HuH-7 (cell line): ENCODE measurements at regions not wholly inside any gene's neighbourhood (a gene's known extent, or its start where the extent isn't known, plus 50 kb on each side); places are given as distances from the start of the nearest gene placed in this dataset.
A peak's percentile ranks its signal among the peaks of the same experiment; 100 is the strongest.

ENCODE experiments used
- DNase-seq: peaks from one replicate; pipeline ENCODE4 v3.0.0; 2011; ENCODE audit warnings: low spot score

- DNase-seq, result no peak
These were observed 549.6 kb upstream of the CITED2 start for GRCh38 chr6:139923964-139924475.

- no peak for DNase-seq
These were observed 547.8 kb upstream of the CITED2 start for GRCh38 chr6:139922236-139922635.

- DNase-seq, result no peak
These were observed 546.3 kb upstream of the CITED2 start for GRCh38 chr6:139920776-139921100.

GRCh38 chr6:139920027-139920775 is 545.8 kb upstream of the CITED2 start:
- DNase-seq, result no peak

GRCh38 chr6:139919107-139920026 is 544.9 kb upstream of the CITED2 start:
- no peak for DNase-seq

- DNase-seq, result no peak
These were observed 543.6 kb upstream of the CITED2 start for GRCh38 chr6:139917951-139918630.

- DNase-seq, result no peak
These were observed 540.5 kb upstream of the CITED2 start for GRCh38 chr6:139914910-139915309.

- DNase-seq, result no peak
These were observed 538.4 kb upstream of the CITED2 start for GRCh38 chr6:139912735-139913400.

GRCh38 chr6:139909992-139910391 is 535.5 kb upstream of the CITED2 start:
- DNase-seq, result no peak

- no peak for DNase-seq
These were observed 531.1 kb upstream of the CITED2 start for GRCh38 chr6:139905404-139906052.

- no peak for DNase-seq
These were observed 530.1 kb upstream of the CITED2 start for GRCh38 chr6:139904568-139904967.

GRCh38 chr6:139904158-139904533 is 529.7 kb upstream of the CITED2 start:
- no peak for DNase-seq

GRCh38 chr6:139903411-139904157 is 529.1 kb upstream of the CITED2 start:
- peak; percentile 68 for DNase-seq

GRCh38 chr6:139895205-139895793 is 520.9 kb upstream of the CITED2 start:
- no peak for DNase-seq

GRCh38 chr6:139894271-139894670 is 519.8 kb upstream of the CITED2 start:
- no peak for DNase-seq

- DNase-seq, result no peak
These were observed 517.0 kb upstream of the CITED2 start for GRCh38 chr6:139891471-139891870.

- DNase-seq, result no peak
These were observed 514.3 kb upstream of the CITED2 start for GRCh38 chr6:139888681-139889122.

- DNase-seq, result no peak
These were observed 512.8 kb upstream of the CITED2 start for GRCh38 chr6:139887275-139887674.

GRCh38 chr6:139886396-139886795 is 511.9 kb upstream of the CITED2 start:
- no peak for DNase-seq

GRCh38 chr6:139885909-139886308 is 511.5 kb upstream of the CITED2 start:
- DNase-seq, result no peak
